GM18508 (cell line): ENCODE measurements at regions not wholly inside any gene's neighbourhood (a gene's known extent, or its start where the extent isn't known, plus 50 kb on each side); places are given as distances from the start of the nearest gene placed in this dataset.
"Not testable (repeated sequence)": the region's sequence is repeated elsewhere in the genome, so short reads cannot be mapped to it uniquely, and the experiment has no call there.

ENCODE experiments used
- ATAC-seq: cut with Tn5 transposase; IDR thresholded peaks from one replicate; pipeline ENCODE4 v1.9.1; 2021; ENCODE audit warnings: moderate number of reproducible peaks; ENCODE audit not compliant: insufficient read depth, unreplicated experiment

DNA sequence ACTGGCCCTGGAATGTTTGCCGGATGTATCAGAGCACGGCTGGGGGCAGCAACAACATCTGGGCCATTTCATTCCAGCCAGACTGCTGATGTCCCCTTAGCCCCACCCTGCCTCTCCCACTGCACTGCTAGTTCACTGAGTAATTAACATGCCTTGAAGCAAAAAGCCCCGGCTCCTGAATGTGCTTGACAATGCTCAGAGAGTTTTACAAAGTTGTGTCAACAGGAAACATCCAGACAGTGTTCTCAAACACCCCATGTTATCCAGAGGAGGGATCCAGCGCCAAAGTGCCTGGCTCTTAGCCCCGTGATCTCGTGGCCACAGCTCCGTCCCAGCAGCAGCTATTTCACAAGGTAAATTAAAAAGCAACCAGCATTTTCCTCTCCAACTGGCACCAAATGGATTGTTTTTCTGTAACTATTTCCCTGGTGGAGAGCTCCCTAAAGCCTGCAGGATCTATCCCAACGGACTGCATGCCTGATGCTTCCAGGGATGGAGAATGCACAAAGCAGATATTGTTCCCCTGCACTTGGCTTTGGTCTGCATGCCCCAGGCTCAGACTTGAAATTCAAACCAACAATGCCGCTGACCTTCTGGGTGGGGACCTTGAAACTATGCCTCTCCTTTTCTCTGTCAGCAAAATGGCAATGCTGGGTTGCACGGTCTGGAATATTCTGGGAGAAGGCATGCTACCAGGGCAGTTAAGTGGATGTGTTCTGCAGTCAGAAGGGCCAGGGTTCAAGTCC is 115.6 kb upstream of the CDH5 start:
- ATAC-seq, result no peak

DNA sequence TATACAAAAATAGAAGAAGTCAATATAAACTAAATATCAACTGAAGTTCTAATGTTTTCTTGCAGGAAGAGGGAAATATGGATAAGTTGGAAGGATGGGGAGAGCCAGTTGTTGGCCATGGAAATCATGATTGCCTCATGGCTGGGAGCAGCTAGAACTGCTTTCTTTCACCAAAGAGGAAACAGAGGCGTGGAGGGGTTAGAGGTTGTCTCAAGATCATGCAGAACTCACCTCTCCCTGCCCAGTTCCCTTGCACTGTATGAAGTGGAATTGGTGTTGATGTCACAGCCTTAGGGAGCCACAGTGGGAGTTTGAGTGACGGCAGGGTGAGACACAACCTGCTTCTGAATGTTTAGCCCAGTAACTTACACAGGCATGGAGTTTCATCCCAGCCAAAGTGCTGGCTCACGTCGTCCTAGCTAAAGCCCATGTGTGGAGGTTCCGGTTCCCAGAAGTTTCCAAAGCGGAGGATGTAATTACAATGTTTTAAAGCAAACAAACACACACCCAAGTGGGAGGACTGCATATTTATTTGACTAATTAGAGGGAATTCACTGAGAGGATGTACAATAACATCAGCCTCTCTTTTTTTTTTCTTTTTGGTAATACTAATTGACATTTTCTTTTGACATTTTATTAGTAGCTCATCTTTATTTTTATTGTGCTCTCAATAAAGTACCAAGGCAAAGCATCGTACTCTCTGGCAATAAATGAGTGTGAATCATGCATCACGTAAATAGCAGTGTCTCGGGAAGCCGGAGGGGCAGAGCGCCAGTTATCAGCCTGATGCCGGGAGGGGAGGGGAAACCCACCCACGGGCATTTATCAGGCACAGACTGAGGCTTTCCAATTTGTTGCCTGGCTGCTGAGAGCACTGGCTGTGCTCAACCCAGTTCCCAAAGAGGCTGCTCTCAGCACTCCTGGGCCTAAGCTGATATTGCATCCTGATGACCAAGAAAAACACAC is 118.7 kb upstream of the CDH5 start:
- ATAC-seq, result no peak

DNA sequence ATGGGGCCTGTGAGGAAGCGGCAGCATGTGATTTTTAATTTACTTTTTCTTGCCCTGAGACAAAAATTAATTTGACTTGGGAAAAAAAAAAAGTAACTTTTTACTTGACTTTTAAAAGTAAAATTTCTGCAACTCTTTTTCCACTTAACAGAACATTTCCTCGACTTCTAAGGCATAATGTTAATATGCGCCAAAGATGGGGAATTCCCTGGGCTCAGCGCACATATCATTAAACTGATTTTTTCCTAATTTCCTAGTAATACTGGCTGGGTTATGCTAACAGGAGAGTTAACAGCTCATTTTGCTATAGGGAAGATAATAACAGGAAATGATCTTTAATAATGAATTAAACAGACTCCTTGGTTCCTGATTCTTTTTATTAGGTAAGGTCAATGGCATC is 120.6 kb upstream of the CDH5 start:
- ATAC-seq, result no peak

DNA sequence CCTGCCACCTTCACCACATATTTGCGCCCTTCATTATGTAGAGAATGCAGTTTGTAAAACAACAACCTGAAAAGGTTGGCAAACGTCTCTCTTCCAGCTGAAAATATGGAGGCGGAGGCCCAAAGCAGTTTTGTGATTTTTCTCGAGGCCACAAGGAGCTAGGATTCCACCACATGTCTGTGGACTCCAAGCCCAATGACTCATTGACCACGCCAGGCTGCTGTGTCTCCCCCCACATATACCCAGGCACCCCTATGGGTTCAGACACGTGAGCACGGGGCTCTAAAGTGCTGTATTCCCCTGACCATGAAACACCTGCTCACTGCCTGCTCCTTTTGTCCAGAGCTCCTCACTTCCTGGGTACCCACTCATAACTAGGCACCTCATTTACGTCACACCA is 121.4 kb upstream of the CDH5 start:
- ATAC-seq, result no peak

DNA sequence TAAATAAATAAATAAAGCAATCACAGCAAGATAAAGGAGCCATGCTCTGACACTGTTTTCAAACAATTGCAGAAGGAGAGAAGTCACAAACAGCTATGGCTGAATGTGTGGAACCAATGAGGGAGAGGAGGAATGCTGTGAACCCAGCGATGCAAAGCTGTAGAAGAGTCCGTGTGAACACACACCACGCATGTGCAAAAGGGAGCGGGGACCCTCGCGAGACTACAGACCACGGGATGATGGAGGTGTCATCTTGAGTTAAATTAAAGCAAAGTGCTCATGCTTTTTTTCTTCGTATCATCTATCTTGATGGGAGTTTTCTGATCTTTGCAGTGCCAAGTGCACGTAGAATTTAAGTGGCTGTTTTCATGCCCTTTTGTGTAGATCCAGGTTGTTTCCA is 123.8 kb upstream of the CDH5 start:
- ATAC-seq, result no peak

DNA sequence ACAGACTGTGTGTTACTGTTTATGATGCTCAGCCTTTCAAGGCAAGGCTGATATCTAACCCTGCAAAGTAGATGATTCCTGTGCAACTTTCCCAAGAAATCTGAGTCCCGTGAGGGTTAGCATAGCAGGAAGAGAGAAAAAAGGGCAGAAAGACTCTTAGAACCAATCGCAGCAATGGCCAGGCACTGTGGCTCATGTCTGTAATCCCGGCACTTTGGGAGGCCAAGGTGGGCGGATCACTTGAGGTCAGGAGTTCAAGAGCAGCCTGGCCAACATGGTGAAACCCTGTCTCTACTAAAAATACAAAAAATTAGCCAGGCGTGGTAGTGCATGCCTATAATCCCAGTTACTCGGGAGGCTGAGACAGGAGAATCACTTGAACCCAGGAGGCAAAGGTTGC is 124.3 kb upstream of the CDH5 start:
- ATAC-seq, result not testable (repeated sequence)

DNA sequence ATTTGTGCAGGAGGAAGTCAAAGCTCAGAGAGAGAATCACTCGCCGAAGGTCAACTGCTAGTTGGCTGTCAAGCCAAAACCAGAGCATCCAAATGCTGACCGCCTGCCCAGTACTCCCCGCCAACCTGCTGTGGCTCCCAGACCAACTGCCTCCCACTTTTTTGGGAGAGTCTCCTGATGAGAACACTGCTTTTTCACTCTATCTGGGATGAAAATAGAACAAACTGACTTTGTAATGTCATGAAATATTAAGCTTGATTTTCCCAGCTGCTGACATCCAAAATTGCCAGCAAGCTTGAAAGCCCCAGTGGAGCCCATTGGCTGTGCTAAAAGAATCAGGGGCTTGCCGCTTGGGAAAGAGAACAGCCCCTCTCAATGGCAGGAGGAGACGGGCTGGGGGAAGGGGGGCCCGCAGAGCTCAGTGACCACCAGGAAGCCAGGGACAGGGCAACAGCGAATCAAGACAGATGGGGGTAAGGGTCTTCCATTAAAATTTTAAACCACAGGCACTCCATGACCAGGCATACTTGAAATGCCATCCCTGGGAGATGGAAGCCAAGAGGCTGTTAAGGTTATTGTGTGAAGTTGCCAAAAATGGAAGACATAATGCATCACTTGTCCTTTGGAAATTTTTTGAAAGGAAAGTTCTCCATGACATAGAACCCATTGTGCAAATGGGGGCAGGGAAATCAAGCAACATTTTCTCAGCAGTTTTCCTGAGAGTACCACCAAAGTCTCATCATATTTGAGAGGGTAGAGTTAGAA is 125.7 kb upstream of the CDH5 start:
- no peak for ATAC-seq

DNA sequence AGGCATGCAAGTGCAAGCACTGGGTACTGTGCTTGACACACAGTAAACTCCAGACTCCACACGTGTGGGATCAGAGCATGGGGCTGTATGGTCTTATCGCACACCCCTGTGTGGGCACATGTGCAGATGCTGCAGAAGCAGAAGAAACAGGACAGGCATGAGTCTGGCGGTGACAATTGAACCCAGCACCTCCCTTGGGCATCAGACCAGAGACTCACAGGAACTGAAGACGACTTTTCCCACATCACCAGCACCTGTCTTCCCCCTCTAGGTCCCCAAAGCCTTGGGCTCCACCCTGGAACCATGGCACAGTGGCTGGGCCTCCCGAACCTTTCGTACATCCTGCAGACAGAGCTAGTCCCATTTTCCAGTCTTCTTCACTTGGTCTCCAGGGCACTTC is 126.4 kb upstream of the CDH5 start:
- ATAC-seq, result no peak

DNA sequence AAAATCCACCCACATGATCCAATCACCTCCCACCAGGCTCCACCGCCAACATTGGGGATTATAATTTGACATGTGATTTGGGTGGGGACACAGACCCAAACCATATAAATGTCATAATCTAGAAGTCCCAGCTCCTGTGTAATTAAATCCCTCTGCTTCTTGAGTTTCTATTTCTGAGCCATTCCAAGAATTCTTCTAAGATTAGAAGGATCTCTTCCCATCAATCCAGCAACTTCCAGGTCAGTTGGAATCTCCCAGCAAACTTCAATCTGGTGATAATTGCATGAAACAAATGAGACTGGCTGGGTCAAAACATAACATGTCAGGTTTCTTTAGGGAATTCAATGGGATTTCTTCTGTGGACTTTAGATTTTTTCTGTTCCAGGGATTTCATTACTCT is 127.8 kb upstream of the CDH5 start:
- no peak for ATAC-seq

DNA sequence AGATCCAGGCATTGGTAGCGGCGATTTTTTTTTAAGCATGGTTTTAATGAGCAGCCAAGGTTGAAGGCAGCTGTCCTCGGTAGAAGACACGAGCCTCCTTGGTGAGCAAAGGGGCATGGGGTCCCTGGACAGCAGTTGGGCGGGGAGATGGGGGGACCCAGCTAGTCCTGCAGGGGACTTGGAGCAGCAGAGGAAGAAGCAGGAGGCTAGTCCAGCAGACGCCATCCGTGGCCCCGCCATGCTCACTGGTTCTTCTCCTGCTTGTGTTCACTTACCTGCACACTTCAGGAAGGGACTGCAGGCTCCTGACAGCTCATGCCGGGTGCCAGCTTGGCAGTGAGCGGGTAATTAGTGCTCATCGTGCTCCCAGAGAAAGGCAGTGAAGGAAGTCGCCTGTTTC is 130.2 kb upstream of the CDH5 start:
- ATAC-seq, result no peak

DNA sequence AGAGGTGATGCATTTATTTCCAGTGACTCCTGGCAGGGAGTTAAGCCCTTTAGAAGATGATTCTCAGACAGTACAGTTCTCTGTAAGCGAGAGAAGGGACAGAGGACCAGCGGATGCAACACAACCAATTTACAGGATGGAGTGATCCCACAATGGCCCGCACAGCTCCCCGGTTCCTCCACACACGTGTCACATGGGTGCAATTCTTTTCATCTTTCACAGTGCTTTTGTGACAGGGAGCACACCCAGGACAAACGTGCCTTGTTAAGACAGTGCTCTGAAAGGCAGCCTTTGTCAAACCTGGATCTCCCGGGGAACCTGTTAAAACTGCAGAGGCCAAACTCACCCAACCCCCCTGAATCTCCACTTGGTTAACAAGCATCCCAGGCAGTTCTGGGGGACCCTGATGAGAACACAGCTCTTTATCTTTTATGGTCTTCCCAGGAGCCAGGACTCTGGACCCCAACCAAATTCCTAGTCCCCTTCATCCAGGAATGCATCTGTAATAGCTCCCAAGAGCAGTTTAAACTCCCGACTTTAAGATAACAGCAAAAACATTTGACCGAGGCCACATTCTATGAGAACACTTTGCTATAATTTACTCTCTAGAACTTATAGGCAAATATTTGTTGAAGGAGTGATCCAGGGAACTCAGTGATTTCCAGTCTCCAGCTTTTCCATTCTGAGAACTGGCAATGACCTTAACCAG is 134.9 kb upstream of the CDH5 start:
- no peak for ATAC-seq

DNA sequence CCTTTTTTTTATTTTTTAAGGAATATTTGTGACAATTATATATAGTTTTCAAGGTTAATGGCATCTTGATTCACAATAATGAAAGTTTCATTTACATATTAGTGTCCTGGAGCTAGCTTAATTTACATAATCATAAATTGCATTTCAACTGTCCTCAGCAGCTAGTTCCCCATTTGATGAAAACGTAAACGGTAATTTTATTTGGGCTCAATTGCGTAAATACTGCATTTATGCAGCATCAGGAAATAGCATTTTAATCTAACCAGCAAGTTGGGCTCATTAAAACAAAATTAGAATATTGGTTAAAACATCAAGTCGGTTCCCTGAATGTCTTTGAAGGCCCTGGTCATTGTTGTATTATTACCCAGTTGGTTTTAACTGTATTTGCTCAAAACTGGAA is 136.8 kb upstream of the CDH5 start:
- no peak for ATAC-seq

DNA sequence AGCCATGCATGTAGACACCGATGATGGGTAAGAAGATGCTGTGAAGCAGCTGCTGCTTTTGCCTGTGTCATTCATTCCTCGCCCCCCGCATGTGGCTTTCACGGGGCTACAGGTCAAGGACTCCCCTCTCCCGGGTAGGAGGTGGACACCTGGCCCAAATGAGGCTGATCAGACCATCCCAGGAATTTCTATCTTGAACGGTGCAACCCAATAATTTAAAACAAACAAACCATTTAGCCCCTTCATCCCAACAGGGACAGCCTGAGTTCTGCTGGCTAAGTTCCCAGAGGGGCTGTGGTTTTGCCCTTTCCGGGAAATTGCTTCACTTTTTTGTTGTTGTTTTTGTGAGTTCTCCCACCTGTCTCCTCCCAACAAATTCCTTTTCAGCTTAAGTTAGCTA is 137.7 kb upstream of the CDH5 start:
- ATAC-seq, result no peak

DNA sequence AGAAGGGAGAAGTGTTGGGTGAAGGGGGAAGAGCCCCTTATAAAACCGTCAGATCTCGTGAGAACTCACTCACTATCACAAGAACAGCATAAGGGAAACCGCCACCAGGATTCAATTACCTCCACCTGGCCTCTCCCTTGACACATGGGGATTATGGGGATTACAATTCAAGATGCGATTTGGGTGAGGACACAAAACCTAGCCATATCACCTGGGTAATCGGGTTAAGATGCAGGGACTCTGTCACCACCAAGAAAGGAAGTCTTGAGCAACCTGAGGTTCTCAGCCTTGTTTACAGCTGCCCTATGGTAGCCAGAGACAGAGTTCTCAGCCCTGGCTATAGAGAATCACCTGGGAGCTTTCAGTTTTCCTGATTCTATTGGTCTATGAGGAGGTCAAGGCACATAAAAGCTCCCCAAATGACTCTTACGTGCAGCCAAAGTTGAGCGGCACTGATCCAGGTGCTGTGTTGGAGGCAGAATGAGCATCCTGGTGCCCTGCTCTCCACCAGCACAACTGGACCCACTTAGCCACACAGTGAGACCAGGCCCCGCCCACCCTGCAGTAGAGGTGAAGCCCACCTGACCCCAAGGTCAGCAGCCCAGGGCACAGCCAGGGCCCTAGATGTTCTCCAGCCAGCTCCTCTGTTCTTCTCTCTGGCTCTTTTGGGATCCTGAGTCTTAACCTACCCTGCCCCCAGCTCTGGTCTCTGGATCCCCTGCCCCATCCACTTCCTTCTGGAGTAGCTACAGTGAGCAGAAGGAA is 138.5 kb upstream of the CDH5 start:
- no peak for ATAC-seq

DNA sequence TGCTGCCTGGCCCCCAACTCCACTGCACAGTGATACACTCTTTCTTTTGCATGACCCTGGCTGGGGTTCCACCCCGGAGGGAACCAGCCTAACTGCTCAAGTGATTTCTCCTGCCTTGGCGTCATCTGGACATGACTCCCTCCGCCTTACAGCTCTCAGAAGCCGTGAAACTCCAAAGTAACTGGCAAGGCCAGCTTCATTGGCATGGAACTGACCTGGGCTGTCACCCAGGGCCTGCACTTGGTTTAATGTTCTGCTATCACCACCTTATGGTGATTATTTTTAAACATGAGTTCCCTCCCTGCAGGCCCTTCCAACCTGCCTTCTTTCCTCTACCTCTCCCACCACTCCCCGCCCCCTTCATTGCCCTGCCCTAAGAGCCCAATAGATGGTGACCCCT is 139.7 kb upstream of the CDH5 start:
- no peak for ATAC-seq

DNA sequence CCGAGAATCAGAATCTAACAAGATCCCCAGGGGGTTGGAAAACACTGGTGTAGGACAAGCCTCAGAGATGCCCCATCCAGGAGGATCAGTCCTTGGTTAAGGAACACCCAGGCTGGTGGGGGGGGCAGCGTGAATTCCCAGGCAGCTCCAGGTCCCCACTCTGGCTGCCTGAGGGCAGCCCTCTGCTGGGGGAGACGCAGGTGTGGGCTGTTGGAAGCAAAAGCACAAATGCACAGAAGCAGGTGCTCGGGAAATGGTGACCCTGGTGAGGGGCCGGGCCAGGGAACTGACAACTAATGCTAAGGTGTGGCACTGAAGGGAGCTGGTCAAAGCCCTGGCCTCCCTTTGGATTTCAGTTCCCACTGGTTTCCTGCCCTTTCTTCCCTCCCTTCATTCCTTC is 140.8 kb upstream of the CDH5 start:
- no peak for ATAC-seq

DNA sequence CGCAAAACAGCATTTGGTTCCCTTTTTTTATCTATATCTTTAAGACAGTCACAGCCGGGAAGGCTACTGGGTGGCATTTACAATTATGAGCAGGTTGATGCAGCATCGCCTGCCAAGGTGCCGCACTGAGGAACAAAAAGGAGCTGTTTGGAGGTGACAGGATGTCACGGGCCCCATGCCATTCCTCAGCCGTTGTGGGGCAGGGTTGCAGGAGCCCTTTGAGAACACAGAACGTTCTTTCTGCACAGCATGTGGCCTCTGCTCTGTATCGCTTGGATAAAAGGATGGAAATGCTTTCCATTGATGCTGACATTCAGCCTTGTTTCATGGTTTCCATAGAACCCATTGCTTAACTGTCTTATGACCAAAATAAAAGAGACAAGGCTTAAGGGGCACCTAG is 141.9 kb upstream of the CDH5 start:
- ATAC-seq, result no peak

DNA sequence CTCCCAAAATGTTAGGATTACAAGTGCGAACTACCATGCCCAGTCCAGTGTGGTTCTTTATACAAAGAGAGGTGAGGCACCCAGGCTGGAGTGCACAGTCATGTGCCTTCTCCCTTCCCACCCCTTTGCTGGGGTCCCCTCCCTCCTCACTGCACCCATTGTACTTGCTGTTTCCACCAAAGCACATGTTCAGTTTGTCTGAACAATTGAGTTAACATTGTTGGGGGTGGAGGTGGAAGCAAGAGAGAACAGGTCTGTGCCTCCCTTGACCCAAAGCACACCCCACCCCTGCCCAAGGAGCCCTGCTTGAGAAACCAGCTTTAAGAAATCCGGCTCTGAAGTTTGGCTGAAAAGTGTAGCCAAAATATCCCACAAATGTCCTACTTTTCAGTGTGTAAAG is 142.3 kb upstream of the CDH5 start:
- ATAC-seq, result no peak

DNA sequence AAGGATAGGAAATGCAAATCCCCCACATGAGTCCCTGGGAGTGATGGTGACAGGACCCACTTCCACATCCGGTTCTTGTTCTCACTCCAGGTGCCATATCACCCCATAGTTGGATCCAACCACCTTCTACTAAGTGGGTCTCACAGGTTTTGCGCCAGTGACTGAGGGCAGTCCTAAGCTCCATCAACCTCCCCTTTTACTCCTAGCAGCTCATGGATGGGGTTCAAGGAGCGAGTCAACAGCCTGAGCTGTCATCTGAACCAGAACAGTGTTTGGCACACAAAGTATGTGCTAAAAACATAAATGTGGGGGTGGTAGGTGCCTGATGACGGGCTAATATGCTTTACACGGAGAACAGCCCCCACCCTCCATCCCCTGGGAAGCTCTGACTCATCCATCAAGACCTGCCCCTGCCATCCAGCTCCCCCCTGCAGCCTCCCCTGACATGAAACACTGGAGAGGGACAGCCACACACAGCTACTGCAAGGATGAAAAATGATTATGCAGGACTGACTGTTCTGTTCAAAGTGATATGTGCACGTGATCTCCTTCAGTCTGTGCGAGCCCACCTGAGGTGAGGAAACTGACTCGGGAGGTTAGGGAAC is 143.2 kb upstream of the CDH5 start:
- no peak for ATAC-seq
